NOMO-1 treated with dmso at 0.1 percent for 144 hours (cell line): ENCODE measurements at regions not wholly inside any gene's neighbourhood (a gene's known extent, or its start where the extent isn't known, plus 50 kb on each side); places are given as distances from the start of the nearest gene placed in this dataset.

Source experiments
- DNase-seq: peaks from one replicate; lab custom pipeline; 2025; ENCODE audit not compliant: unreplicated experiment; lab: John Stamatoyannopoulos, UW

DNA sequence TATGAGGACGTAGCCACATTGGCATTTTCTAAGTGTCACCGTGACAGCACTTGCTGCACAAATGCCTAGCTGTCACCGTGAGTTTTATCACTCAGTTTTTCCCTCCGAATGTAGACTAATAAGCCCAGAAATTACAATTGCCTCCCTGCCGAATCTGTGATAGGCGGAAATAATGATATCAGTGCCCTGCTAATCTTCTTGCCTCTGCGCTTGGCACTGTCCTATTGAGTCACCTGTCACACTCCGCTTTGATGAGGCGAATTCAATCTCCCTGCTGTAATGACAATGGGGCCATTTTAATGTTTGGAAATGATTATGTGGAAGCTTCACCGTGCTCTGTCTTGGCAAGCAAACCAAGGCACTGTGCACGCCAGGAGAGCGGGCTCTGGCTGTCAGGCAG lies 112.8 kb downstream of the LINC00237 start:
- DNase-seq, result no peak

DNA sequence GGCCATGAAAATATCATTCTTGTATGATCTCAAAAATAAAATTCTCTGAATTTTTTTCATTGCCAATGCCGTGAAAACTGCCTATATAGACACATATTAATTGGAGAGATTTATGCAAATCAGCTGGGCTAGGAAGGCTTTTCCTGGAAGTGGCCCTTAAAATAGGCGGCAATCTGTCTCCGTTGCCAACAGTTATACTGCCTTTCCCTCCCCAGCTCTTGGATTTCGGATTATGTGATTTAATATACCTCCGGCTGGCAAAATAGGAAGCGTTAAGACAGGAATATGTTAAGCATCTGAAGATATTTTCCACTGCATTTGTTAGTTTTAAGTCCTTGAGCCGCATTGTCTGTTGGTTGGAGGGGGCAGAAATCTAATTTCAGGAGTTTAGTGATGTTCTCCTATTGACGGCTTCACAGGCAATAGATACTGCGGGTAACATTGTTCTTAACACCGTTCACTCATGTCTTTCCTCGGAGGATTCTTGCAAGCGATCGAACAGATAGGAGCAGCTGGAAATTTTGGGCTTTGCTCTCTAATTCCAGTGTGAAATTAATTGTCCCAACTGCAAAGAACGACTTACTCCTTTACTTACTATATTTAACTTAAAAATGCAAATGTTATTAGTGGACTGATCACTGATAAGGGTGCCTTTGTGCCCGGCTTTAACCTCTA lies 113.3 kb downstream of the LINC00237 start:
- DNase-seq, result no peak

DNA sequence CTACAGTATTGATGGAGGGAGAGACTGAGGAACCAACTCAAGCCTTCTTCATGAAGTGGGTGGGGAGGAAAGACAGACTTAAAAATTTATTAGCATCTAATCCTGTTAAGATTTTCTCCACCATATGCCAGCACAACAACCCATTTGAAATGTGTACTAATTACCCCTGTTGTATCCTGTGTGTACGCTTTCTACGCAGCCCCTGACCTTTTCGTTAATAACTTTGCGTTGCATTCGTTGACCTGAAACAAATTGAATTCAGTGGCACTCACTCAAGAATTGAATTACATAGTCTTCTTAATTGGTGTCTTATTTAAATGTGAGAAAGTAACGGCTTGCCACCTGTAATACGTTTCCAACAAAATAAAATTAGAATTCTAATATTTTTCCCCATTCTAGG lies 113.9 kb downstream of the LINC00237 start:
- DNase-seq, result no peak

DNA sequence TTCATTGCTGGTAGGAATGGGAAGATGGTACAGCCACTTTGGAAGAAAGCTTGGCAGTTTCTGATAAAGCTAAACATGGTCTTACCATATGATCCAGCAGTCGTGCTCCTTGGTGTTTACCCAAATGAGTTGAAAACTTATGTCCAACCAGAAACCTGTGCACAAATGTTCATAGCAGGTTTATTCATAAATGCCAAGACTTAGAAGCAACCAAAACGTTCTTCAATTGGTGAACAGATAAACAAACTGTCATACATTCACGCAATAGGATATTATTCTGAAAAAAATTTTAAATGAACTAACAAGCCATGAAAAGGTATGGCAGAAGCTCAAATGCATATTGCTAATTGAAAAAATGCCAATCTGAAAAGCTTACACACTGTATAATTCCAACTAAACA lies 117.1 kb downstream of the LINC00237 start:
- DNase-seq, result no peak

DNA sequence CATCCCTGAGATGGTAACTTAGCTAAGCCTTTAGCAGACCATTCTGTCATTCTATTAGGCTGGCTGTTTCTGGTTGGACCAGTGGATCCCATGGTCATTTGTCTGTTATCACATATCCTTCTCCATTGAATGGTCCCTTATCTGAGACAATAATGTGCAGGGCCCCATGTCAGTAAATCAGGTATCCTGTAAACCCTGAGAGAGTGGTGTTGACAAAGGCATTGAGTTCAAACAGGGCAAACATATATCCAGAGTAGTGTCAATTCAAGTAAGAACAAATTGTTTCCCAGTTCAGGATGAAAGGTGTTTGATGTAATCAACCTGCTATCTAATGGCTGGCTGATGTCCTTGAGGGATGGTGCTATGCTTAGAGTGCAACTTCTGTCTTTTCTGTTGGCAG lies 126.2 kb downstream of the LINC00237 start:
- DNase-seq, result no peak

DNA sequence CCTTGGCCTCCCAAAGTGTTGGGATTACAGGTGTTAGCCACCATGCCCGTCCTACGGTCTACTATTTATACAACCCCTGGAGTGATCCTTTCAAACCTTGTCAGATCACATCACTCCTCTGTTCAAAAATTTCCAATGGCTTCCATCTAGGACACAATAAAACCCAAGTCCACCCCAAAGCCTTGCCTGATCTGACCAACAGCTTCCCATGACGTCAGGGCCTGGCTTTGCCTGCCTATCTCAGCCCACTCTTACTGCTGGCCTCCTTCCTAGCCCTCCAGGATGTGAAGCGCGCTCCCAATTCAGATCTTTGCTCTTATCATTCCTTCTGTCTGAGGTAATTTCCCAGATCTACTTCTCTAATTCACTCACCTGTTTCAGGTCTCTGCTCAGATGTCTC lies 128.4 kb downstream of the LINC00237 start:
- DNase-seq, result no peak

DNA sequence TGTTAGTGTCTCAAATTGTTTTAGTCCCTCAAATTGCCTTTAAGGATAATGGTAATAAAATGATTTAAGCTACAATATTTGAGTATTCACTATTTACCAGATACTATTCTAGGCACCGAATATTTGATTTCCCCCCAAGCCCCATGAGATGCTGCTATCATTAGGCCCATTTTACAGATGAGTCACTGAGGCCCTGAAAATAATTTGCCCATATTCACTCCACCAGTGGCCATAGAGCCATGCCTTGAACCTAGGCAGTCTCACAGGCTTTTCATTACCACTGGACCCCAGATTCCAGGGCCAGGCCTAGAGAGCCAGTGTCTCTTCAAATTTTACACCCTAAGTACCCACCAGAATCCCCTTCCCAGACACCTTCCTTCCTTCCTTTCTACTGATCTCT lies 133.7 kb downstream of the LINC00237 start:
- no peak for DNase-seq

DNA sequence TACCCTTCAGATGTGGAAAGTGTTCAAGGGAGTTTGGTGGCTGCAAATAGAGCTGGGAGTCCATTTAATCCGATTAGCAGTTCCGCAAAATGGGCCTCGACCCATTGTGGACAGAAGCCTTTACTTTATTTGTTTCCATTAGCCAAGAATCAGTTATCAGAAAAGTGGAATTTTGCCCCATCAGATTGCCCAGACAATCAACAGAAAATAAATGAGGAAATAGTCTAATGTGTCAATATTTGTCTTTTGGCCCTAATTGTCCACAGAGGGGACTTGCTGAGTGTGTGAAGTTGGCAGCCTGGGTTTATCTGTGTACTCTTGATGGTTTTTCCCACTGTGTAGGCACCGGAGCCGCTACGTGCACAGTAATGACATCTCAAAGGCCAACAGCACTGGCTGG lies 134.3 kb downstream of the LINC00237 start:
- no peak for DNase-seq

DNA sequence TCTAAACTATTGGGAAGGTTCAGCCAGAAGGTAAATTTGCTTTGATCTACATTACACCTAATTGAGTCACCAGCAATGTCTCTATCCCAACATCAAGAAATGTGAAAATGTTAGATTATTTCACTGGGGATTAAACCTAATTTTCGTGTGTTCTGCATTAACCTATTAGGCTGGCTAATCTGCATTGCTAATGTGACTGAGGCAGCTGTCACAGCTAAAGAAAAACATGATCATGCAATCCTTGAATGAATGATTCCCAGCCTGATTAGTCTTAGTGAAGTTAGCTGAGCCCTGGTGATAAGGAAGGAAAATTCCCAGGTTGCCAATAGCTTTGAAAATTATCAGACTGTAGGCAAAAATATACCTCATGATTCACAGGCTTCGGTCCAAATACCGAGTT lies 135.3 kb downstream of the LINC00237 start:
- no peak for DNase-seq

DNA sequence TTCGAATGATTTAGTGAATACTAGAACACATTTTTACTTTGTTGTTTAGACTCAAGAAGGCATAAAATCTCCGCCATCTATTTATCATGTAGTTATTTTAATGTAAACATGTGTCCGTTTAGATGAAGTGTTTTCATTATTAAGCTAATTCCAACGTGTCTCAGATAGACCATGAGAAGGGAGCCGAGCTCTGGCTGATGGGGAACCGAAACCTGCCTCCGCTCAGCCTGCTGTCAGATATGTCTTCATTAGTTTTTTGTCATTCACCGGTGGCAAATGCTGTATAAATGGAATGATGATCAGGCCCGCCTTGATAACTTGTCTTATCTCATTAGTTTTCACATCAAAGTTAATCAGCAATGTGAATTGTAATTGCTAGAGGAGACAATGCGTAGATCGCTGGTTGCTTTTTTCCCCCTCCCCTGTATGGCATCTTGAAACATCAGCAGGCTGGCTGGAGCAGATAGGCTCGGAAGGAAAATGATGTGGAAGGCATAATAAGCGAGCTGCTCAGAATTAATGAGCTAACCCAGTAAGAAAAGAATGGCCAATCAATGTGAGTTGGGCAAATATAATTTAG lies 136.4 kb downstream of the LINC00237 start:
- DNase-seq, result peak; percentile 31

DNA sequence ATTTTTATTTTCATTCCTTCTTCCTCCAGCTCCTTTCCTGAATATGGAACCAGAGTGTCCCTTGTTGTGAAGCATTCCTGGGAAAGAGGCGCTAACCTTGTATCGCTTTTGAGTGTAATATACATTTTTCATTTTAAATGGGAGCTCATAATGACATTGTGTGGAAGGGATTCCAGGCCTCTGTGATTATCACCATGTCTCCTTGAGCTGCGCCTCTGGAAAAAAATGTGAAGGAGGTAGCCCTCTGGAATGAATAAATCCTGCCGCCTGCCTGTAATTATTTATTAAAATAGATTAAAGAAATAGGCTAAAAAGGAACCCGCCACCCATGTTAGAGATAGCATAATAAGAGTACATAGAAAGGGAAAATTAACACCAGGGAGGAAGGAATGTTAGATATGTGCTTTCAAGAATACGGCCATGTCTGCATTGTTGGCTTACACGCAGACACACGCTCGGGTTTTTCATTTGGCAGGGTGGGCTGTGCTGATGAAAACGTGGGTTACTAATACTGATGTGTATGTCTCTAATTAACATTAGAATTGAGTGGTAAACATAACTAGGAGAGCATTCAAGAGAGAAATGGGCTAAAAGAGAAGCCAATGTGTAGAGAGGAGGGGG lies 138.5 kb downstream of the LINC00237 start:
- no peak for DNase-seq

DNA sequence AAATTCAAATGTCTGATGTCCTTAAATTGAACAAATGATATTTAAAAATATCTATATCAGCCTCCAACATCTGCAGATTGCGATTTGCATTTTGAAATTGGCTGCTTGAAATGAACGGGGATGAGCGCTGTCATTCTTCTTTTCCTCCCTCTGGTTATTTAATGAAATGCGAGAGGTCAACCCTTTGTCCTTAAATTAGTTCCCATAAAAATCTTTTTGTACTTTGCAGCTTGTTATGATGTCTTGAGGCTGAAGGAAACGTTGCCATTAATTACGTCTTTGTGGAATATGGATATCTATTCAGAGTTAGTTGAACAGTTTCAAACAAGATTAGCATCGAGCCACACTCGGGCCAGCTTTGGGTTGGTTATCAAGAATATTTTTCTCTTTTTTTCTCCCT lies 140.0 kb downstream of the LINC00237 start:
- DNase-seq, result no peak

DNA sequence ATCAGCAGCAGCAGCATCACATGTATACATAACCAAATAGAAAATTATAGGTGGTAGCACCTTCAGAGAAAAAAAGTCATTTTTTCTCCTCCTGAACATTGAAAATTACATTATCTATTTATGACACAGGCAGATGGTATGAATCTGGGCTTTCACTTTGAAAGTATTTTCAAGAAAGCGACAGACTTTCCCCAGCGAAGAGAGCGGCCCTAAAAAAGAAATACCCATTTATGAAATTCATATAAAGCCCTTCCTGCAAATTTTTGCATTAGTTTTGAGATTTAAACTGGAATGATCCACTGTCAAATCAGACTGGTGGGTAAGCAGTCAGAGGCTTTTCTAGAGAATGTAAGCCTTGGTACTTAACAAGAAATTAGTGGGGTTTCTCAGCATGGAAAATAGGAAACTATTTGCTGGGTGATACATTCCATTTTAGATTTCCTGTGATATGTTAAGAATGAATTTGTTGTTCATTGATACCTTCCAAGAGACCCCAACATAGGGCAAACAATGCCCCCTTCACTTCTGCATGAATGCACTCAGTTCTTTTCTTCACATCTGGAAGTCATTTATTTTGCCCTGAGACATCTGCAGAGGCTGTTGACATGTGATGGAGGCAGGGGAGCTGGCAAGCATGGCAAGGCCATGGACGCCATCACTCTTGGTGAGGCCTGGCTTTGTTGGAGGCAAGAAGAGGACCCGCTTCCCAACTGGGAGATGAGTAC lies 147.0 kb downstream of the LINC00237 start:
- DNase-seq, result no peak

DNA sequence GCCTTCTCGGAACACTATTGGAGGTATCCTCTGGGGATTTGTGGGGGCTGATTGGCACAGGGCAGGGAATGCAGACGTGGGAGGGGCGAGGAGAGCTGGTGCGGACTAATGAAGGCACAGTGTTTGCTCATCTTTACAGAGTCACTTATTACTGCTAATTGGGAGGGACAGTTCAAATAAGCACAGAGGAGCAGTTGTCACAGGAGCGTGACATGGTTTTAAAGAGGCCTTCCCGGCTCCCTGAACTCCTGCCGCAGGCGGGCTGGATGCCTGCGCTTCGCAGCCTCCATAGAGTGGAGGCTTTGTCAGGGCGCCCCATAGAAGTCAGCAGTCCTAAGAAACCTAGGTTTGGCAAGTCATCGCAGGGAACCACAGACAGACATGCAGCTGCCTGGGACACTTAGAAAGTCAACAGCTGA lies 149.6 kb downstream of the LINC00237 start:
- no peak for DNase-seq

DNA sequence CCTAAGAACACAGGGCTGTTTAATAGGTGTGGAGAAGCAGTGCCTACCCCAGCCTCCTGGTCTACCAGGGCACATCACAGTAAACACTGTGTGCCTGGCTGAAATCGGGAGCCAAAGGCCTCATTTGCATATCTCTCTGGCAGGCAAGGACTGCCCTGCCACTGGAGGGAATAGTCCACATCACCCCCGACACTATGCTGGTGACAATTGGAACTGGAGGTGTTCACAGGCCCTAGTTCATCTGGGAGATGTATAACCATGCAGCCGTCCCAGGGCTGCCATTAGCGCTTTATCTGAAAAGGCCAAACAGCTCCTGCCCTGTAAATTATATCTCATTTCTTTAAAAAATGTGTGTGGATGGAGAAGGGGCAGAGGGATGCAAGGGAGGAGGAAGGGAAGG lies 150.3 kb downstream of the LINC00237 start:
- no peak for DNase-seq

DNA sequence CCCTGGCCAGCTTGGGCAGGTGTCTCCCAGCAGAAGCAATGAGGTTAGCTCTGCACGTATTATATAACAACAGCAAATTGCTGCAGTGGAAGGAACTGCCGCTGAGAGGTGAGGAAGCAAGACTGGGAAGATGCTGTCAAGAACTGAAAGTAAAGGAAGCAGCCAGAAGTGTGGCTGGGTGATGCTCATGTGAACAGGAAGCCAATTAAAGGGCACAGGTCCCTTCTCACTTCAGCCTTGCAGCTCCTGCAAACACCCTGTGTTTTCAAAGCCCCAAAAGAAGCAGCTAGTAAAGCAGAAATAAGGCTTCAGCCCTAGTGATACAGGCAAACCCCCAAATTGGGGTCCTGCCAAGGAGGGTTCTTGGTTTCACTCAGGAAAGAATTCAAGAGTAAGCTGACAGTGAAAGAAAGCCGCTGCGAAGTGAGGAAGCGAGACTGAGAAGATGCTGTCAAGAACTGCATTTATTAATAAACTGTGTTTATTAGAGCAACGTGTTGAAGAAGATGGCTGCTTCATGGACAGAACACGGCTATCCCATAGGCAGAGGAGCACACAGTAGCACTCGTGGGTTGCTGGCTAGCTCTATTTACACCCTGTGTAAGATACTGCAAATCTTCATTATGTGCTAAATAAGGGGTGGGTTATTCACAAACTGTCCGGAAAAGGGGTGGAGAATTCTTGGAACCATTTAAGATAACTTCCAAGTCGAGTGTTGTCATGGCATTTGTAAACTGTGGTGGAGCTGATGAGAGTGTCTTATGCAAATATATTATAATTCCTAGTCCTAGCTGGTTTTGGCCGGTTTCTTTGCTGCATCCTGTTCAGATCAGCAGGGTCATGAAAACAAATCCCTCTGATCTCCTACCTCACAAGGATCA lies 152.2 kb downstream of the LINC00237 start:
- DNase-seq, result peak; percentile 22

DNA sequence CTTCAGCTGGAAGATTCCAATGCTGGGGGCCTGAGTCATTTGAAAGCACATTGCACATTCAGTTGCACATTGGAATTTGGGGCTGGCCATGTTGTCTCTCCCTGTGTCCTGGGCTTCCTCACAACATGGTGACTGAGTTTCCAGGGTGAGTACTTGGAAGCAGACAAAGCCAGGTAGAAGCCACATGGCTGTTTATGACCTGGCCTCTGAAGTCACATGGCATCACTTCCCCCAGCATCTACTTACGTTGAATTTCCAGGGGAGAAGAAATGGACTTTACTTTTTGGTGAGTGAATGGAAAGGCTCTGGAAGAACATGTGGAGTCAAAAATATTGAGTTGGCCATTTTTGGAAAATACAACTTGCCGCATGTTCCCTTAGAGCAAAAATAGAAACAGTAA lies 155.5 kb downstream of the LINC00237 start:
- no peak for DNase-seq

DNA sequence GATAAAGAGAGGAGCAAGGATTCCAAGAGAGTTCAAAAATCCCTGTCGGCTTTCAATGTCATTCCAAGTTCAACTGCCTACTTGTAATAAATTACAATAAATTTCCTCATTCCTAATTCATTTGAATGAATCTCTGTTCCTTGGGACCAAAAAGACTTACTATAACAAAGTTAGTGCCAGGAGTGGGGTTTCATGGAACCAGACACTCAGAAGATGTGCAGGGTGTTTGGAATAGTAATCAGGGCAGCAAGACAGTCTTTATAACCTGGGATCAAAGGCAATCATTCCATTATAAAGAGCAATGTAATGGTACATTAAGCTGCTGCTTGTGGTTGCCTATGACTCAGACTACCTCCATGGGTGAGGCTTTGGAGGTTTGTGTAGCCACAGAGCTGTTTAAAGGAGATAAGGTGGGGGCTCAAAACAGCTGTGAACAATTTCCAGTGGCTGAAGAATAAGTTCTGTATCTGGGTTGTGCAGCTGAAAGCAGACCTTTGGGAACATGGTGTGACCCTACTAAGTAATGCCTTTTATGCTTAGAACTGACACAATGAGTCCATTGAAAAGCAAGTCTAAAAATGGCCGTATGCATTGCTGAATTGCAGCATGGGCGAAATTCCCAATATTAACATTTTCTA lies 159.9 kb downstream of the LINC00237 start:
- no peak for DNase-seq

DNA sequence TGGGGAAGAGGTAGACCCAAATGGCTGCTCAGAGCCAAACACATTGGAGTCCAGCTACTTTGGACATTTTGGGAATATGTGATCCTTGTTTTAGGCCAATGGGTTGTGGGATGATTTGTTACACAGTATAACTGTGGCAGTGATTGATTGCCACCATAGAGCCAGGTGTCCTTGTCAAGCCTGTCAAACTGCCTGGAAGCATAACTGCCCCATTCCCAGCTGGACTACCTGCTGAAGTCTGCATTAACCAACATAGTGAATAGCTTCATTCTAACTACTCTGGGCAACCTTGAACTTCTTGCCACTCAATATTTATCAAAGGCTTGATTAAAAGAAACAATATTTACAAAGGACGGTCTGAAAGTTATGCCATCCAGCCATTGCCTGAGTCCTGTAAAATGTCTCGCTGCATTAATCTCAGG lies 164.7 kb downstream of the LINC00237 start:
- DNase-seq, result no peak

DNA sequence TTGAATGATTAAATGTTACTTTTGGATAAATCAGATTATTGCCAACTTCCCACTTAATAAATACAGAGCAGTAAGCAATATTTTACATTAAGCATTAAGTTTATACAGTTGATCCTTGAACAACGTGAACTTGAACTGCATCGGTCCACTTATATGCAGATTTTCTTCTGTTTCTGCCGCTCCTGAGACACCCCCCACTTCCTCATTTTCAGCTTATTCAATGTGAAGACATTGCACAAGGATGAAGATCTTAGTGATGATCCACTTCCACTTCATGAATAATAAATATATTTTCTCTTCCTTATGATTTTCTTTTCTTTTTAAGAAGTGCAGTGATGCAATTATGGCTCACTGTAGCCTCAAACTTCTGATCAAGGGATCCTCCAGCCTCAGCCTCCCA lies 167.2 kb downstream of the LINC00237 start:
- DNase-seq, result peak; percentile 55

DNA sequence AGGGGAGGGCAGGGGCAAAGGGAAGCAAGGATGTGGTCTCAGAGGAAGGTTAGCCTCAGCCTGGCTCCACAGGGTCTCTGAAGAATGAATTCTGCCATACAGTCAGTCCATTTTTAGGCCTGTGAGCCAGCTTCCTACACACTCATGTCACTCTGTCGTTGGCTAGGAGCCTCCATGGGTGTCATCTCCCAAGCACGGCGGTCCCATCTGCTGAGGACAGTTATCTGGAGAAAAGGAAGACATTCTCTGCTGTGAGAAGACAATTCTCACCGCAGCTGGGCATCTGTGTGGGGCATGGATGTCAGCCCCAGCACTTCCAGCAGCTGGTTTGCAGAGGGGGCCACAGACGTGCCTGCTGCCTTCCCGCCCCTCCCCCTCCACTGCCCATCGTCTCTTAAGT lies 167.6 kb downstream of the LINC00237 start:
- no peak for DNase-seq
